ENCODE measurements at regions not wholly inside any gene's neighbourhood (a gene's known extent, or its start where the extent isn't known, plus 50 kb on each side); places are given as distances from the start of the nearest gene placed in this dataset.

DNA sequence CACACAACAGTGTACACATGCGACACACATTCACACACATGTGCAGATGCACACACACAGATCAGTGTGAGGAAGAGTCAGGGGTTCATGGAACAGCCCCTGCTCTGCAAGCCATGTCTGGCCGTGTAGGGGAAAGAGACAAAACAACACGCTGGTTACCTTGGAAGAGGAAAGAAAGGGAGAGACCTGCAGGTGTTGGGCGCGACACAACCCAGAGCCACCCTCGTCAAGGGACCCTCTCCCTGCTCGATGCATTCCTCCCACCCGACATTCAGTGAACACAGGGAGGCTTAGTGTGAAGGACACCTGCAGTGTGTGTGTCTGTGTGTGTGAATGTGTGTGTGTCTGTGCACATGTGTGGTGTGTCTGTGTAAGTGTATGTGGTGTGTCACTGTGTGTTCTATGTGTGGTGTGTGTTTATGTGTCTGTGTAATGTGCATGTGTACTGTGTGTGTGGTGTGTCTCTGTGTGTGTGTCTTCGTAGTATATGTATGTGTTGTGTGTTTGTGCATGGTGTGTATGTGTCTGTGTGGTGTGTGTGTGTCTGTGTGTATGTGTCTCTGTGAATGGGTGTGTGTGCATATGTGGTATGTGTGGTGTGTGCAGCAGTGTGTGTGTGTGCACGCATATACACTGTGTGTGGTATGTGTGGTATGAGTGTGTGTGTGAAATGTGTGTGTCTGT is 69.5 kb upstream of the PITRM1 start:
- DNase-seq (ENCODE audit: low read depth), result no peak
- no peak for TF ChIP-seq CTCF (IDR thresholded peaks at IDR 0.05; ENCODE audit: control insufficient read depth, insufficient read depth, low read depth, low read length, missing control alignments)
- H3K4me3 ChIP-seq (ENCODE audit: control insufficient read depth, low read depth, low read length), result no peak overlapping the region

DNA sequence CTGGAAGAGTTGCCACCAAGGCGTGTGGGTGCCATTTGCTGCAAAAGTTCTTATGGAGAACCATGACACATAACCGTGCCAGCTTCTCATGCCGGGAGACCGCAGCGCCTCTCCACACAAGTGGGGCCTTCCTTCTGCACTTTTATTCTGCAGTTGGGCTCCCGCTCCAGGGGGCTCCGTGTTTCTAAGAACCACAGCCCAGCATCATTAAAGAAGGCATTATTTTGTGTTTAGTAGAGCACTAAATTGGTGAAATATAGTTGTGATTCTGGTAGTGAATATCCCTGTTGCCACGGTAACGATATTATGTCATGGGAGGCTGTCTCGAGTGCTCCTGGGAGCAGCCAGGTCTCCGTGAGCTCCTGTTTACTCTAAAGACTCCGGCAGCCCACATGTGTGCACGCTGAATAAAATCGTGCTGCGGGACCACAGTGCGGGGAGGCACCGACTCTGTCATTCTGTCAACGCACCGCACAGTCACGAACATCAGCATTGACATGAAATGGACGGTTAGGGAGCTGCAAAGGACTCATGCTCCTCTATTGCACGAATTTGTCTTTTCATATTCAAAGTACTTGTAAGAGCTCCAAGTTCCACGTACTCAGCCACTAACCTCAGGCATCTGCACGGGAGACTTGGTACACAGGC is 68.8 kb upstream of the PITRM1 start:
- no peak overlapping the region for H3K4me3 ChIP-seq (ENCODE audit: control insufficient read depth, low read depth, low read length)
- TF ChIP-seq CTCF (IDR thresholded peaks at IDR 0.05; ENCODE audit: control insufficient read depth, insufficient read depth, low read depth, low read length, missing control alignments), result no peak
- no peak for DNase-seq (ENCODE audit: low read depth)

- no peak for TF ChIP-seq CTCF (IDR thresholded peaks at IDR 0.05; ENCODE audit: control insufficient read depth, insufficient read depth, low read depth, low read length, missing control alignments)
- DNase-seq (ENCODE audit: low read depth), result no peak
- no peak overlapping the region for H3K4me3 ChIP-seq (ENCODE audit: control insufficient read depth, low read depth, low read length)
Measured at GRCh38 chr10:3239920-3240894, 67.6 kb upstream of the PITRM1 start.

DNA sequence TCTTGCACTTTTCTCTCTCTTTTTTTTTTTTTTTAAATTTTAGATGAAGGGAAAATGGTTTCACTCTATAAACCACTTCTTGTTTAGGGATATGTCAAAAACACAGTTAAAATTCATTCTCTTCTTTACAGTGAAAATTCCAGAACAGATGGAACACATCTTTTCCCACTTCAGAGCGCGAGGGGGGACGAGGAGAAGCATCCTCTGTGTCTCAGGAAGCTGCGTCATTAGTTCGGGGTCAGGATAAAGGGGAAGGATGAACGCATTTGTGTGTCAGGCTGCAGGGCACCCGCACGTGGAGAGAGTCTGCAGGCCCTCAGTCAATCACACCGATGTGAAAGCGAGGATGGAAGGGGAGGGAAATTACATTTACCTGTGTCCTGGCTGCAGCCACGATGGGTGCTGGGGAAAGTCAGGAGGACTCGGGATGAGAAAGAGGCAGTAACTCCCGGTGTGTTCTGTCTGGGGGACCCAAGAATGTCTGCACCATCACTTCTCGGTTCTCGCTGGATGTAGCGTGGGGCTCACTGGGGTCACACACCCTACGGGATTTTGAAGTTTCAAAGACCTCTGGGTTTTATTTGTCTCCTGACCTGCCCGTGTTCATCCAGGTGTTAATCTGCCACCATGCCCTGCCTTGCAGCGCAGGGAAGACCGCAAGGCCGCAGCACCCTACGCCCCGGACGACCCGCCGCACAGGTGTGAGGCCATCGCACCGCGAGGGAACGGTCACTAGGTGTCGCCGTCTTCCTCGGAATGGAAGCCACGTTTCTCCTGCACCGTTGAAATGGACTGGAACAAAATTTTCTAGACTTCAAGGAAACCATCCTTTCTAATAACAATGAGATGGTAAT is 66.7 kb upstream of the PITRM1 start:
- H3K4me3 ChIP-seq (ENCODE audit: control insufficient read depth, low read depth, low read length), result no peak overlapping the region
- peak; percentile 97 for TF ChIP-seq CTCF (IDR thresholded peaks at IDR 0.05; ENCODE audit: control insufficient read depth, insufficient read depth, low read depth, low read length, missing control alignments)
- no peak for DNase-seq (ENCODE audit: low read depth)

- TF ChIP-seq CTCF (IDR thresholded peaks at IDR 0.05; ENCODE audit: control insufficient read depth, insufficient read depth, low read depth, low read length, missing control alignments), result no peak
- no peak overlapping the region for H3K4me3 ChIP-seq (ENCODE audit: control insufficient read depth, low read depth, low read length)
- no peak for DNase-seq (ENCODE audit: low read depth)
Measured at GRCh38 chr10:3238115-3238871, 65.7 kb upstream of the PITRM1 start.
